ENCODE measurements at regions not wholly inside any gene's neighbourhood (a gene's known extent, or its start where the extent isn't known, plus 50 kb on each side); places are given as distances from the start of the nearest gene placed in this dataset.

- no peak for TF ChIP-seq CTCF (IDR thresholded peaks at IDR 0.05; ENCODE audit: low read depth, low read length)
- no peak for TF ChIP-seq POLR2A (IDR thresholded peaks at IDR 0.05; ENCODE audit: extremely low read depth, insufficient read length)
- no peak for TF ChIP-seq MAX (IDR thresholded peaks at IDR 0.05; ENCODE audit: low read depth, low read length)
- no peak for TF ChIP-seq MYC (IDR thresholded peaks at IDR 0.05; ENCODE audit: low read depth, low read length)
Measured at GRCh38 chrX:122857734-122858133, 326.3 kb upstream of the GRIA3 start.

Data from NB4 (cell line).